GM18868 (cell line): ENCODE measurements at regions not wholly inside any gene's neighbourhood (a gene's known extent, or its start where the extent isn't known, plus 50 kb on each side); places are given as distances from the start of the nearest gene placed in this dataset.

ENCODE experiments used
- ATAC-seq: cut with Tn5 transposase; IDR thresholded peaks from one replicate; pipeline ENCODE4 v1.9.1; 2021; ENCODE audit warnings: mild to moderate bottlenecking, moderate library complexity; ENCODE audit not compliant: unreplicated experiment

- no peak for ATAC-seq
These were observed 121.1 kb downstream of the NHLRC3 start for GRCh38 chr13:39159393-39159792.

GRCh38 chr13:39159846-39160370 lies 121.7 kb downstream of the NHLRC3 start:
- no peak for ATAC-seq

GRCh38 chr13:39167018-39167417 lies 128.8 kb downstream of the NHLRC3 start:
- no peak for ATAC-seq

GRCh38 chr13:39170711-39171110 lies 132.5 kb downstream of the NHLRC3 start:
- no peak for ATAC-seq

- ATAC-seq = no peak
These were observed 147.1 kb downstream of the NHLRC3 start for GRCh38 chr13:39185326-39185725.

- ATAC-seq = no peak
These were observed 148.1 kb downstream of the NHLRC3 start for GRCh38 chr13:39186205-39186875.

GRCh38 chr13:39189778-39190177 lies 151.5 kb downstream of the NHLRC3 start:
- ATAC-seq = no peak

- ATAC-seq = peak; percentile 85
These were observed 158.8 kb downstream of the NHLRC3 start for GRCh38 chr13:39196965-39197646.

- ATAC-seq = peak; percentile 32
These were observed 159.4 kb downstream of the NHLRC3 start for GRCh38 chr13:39197647-39198007.

GRCh38 chr13:39200249-39200910 lies 162.1 kb downstream of the NHLRC3 start:
- no peak for ATAC-seq

GRCh38 chr13:39201180-39201579 lies 162.9 kb downstream of the NHLRC3 start:
- no peak for ATAC-seq

- ATAC-seq = no peak
These were observed 164.5 kb downstream of the NHLRC3 start for GRCh38 chr13:39202746-39203145.

- ATAC-seq = no peak
These were observed 170.4 kb downstream of the NHLRC3 start for GRCh38 chr13:39208636-39209035.

GRCh38 chr13:39209731-39210531 lies 171.7 kb downstream of the NHLRC3 start:
- ATAC-seq = no peak

GRCh38 chr13:39210961-39211534 lies 172.8 kb downstream of the NHLRC3 start:
- ATAC-seq = no peak

- ATAC-seq = no peak
These were observed 177.7 kb downstream of the NHLRC3 start for GRCh38 chr13:39215971-39216370.

GRCh38 chr13:39217471-39217870 lies 179.2 kb downstream of the NHLRC3 start:
- no peak for ATAC-seq

- no peak for ATAC-seq
These were observed 186.5 kb downstream of the NHLRC3 start for GRCh38 chr13:39224671-39225240.

- no peak for ATAC-seq
These were observed 187.6 kb downstream of the NHLRC3 start for GRCh38 chr13:39225860-39226259.

GRCh38 chr13:39226359-39226758 lies 188.1 kb downstream of the NHLRC3 start:
- ATAC-seq = no peak
